NCI-H1417 treated with DMSO at 0.1 percent for 48 hours (cell line): ENCODE measurements at regions not wholly inside any gene's neighbourhood (a gene's known extent, or its start where the extent isn't known, plus 50 kb on each side); places are given as distances from the start of the nearest gene placed in this dataset.

Experiments
- DNase-seq: peaks from one replicate; lab custom pipeline; 2025; lab: John Stamatoyannopoulos, UW

- DNase-seq: no peak
These were observed 104.2 kb upstream of the MVB12B start for GRCh38 chr9:126222363-126222834.

- no peak for DNase-seq
These were observed 103.7 kb upstream of the MVB12B start for GRCh38 chr9:126222835-126223431.

- no peak for DNase-seq
These were observed 102.7 kb upstream of the MVB12B start for GRCh38 chr9:126223798-126224531.

GRCh38 chr9:126225611-126226609 is 100.7 kb upstream of the MVB12B start:
- no peak for DNase-seq

- DNase-seq: no peak
These were observed 99.4 kb upstream of the MVB12B start for GRCh38 chr9:126226991-126227936.

GRCh38 chr9:126228111-126228780 is 98.4 kb upstream of the MVB12B start:
- no peak for DNase-seq

GRCh38 chr9:126228781-126229444 is 97.7 kb upstream of the MVB12B start:
- DNase-seq: no peak

GRCh38 chr9:126229501-126229900 is 97.1 kb upstream of the MVB12B start:
- no peak for DNase-seq

GRCh38 chr9:126230692-126231091 is 95.9 kb upstream of the MVB12B start:
- DNase-seq: no peak

GRCh38 chr9:126232461-126232860 is 94.2 kb upstream of the MVB12B start:
- no peak for DNase-seq

- no peak for DNase-seq
These were observed 93.5 kb upstream of the MVB12B start for GRCh38 chr9:126233175-126233574.

- no peak for DNase-seq
These were observed 92.6 kb upstream of the MVB12B start for GRCh38 chr9:126233913-126234525.

GRCh38 chr9:126234681-126235335 is 91.8 kb upstream of the MVB12B start:
- DNase-seq: no peak

- DNase-seq: no peak
These were observed 91.0 kb upstream of the MVB12B start for GRCh38 chr9:126235336-126236243.

- no peak for DNase-seq
These were observed 90.4 kb upstream of the MVB12B start for GRCh38 chr9:126236273-126236672.

GRCh38 chr9:126238415-126238814 is 88.2 kb upstream of the MVB12B start:
- no peak for DNase-seq

- DNase-seq: no peak
These were observed 87.1 kb upstream of the MVB12B start for GRCh38 chr9:126239515-126239914.

GRCh38 chr9:126240835-126241234 is 85.8 kb upstream of the MVB12B start:
- DNase-seq: no peak
